ENCODE measurements at regions not wholly inside any gene's neighbourhood (a gene's known extent, or its start where the extent isn't known, plus 50 kb on each side); places are given as distances from the start of the nearest gene placed in this dataset.
"Not testable (repeated sequence)": the region's sequence is repeated elsewhere in the genome, so short reads cannot be mapped to it uniquely, and the experiment has no call there.

DNA sequence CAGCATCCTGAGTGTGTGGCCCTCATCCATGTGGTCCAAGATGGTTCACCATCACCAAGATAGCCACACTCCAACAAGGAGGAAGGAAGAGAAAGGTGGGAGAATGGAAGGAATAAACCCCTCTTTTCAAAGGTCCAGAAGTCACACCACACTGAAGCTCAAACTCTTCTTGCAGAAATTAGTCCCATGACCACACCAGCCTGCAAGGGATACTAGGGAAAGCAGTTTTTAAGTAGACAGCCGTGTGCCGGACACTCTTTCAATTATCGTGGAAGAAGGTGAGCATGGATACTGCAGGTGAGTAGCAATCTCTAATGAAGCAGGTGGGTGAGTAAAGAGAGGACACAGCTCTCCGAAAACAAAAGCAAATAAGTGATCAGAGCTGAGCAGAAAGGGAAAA, 191.7 kb upstream of the IRF2BP2 start:
- not testable (repeated sequence) for H3K27ac ChIP-seq, H3K4me3 ChIP-seq
- peak; percentile 11 for DNase-seq (ENCODE audit: low spot score)

DNA sequence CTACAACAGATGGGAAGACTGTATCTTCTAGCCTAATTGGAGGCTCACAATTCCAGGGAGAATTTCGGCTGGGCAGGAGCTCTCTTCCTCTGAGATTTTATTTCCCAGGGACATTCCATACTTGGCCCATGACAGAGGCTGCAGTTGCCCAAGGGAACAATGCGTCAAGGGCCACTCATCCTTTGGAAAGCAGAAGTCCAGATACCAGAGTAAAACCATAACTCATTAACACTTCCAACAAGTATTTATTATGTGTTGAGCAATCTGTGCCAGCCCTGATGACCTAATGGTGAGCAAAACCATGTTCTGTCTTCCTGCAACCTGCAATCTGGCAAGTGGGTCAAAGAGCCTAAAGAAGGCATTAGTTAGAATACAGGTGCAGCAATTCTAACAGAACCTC, 191.2 kb upstream of the IRF2BP2 start:
- not testable (repeated sequence) for DNase-seq (ENCODE audit: low spot score); H3K27ac ChIP-seq; H3K4me3 ChIP-seq

DNA sequence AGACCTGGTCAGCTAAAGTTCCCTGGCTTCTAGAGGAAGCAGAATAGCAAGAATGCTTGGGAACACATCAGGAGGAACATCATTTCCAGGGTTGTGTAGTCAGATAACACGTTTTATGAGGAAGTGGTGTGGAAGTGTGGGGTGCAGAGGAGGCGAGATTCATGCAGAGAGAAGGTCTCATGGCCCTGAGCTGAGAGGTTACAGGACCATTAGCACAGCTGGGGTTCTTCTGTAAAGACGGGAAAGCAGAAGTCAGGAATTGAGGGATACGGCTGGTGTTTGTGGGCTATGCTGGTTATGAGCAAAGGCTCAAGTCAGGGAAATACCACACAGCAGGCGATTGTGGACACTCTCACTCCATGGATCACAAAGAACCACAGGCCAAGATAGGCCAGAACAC, 190.6 kb upstream of the IRF2BP2 start:
- H3K27ac ChIP-seq, result not testable (repeated sequence)

DNA sequence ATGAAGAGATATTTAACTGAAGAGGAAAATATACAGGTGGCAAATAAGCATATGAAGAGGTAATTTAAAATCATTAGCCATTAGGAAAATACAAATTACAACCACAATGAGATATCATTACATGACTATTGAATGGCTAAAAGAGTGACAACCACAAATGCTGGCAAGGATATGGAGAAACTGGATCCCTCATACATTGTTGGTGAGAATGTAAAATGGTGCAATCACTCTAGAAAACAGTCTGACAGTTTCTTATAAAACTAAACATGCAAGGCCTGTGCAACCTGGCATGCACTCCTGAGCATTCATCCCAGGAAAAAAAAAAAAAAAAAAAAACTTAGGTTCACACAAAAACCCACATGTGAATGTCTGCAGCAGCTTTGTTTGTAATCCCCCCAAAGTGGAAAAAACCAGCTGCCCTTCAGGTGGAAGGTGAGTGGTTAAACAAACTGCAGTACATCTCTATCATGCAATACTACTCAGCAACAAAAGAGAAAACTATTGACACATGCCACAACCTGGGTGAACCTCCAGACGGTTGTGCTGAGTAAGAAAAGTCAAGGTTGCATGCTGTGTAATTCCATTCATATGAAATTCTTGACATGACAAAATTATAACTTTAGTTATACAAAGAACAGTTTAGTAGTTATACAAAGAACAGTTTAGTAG, 189.2 kb upstream of the IRF2BP2 start:
- H3K27ac ChIP-seq; H3K4me3 ChIP-seq; DNase-seq (ENCODE audit: low spot score): not testable (repeated sequence)

More for the DNA sequence above, 190.6 kb upstream of the IRF2BP2 start:
- not testable (repeated sequence) for H3K4me3 ChIP-seq; DNase-seq (ENCODE audit: low spot score)

DNA sequence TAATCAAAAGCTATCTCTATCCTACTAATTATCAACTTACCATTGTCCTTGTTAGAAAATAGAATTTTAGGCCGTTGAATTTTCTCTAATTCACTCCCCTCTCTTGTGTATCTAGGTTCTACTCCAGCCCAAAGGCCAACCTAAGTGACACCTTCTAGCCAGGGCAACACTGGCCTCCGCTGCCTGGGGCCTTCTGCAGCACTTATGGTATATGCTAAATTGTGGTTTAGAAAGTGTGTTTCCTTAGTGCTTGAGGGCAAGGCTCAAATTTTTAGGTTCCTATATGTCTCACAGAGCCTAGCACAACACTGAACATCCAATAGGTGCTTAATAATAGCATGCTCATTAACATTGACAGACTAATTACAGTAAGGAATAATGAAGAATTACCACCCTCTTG, 187.2 kb upstream of the IRF2BP2 start:
- not testable (repeated sequence) for DNase-seq (ENCODE audit: low spot score); H3K4me3 ChIP-seq; H3K27ac ChIP-seq

DNA sequence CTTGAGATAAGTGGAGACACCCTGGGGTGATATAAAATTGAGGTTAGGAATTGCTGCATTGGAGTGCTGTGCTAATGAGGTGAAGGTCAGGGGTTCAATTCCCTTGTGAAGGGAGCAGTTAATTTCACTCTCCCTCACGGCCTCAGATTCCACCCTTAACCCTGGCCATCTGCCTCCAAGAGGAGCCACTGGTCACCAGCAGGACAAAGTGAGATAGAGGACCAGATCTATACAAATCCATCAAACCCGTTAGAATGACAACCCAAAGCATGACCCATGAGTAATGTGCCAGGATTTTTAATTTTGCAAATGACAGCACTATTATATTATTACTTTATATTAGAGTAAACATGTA, 186.4 kb upstream of the IRF2BP2 start:
- not testable (repeated sequence) for DNase-seq (ENCODE audit: low spot score); H3K27ac ChIP-seq; H3K4me3 ChIP-seq

DNA sequence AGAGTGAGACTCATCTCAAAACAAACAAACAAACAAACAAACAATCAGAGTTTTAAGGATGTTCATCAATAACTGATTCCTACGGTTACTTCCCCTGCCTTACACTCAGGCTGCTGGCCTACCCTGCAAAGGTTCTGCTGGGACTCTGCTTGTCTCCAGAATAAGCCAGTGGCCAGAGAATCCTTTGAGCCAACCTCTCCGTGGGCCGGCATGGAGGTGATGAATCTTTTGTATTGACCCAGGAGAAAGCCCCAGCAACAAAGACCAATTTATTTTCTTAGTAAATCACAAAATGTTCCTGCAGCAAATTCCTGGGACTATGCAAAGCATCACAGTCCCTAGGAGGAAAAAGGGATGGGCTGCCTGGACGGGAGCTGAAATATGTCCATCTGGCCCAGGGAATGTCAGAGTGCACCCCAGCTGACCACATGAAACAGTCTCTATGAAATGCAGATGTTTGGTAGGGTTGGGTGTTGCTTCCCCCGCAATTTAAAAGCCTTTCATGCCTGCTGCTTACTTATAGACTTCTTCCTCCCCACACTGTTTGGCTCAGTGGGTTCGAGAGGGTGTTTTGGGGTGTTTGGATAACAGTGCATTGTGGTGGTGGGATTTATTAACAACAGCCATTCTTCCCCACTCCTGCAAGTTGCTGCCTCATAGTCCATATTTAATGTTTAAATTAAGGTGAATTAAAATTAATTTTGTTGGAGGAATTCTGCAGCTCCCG, 185.9 kb upstream of the IRF2BP2 start:
- H3K27ac ChIP-seq, H3K4me3 ChIP-seq: not testable (repeated sequence)
- DNase-seq (ENCODE audit: low spot score), result peak; percentile 22

DNA sequence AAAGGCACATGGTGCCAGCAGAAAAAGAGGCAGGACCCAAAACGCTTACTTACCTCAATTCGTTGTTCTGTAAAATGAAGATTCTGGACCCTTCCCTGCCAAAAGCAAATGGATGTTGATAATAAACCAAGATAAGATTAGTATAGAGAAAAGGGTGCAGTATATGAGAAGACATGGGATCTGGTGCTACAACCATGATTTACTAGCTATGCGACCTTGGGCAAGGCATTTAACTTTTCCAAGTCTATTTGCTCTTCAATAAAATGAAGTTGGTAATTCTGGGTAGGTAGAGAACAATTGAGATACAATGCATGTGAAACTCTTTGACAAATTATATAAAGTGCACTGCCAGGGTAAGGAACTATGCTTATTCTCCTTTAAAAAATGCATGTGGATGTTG, 185.0 kb upstream of the IRF2BP2 start:
- not testable (repeated sequence) for H3K27ac ChIP-seq; DNase-seq (ENCODE audit: low spot score); H3K4me3 ChIP-seq

DNA sequence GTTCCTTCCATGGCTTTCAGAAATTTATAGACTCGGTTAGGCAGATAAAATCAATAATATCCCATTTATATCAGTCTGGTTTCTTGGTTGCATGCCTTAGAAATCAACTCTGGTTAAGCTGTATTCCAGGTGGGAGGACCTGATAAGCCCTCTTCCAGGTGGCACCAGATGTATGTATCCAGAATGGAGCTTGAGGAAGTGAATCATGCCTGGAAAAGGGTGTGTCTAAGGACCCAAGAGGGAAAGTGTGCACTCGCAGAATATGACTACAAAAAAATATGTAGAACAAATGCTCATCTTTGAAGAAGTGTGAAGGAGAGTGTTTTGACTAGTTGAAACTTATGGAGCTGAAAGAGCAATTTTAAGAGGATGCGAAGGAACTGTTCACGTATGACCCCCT, 184.5 kb upstream of the IRF2BP2 start:
- DNase-seq (ENCODE audit: low spot score); H3K27ac ChIP-seq; H3K4me3 ChIP-seq: not testable (repeated sequence)

DNA sequence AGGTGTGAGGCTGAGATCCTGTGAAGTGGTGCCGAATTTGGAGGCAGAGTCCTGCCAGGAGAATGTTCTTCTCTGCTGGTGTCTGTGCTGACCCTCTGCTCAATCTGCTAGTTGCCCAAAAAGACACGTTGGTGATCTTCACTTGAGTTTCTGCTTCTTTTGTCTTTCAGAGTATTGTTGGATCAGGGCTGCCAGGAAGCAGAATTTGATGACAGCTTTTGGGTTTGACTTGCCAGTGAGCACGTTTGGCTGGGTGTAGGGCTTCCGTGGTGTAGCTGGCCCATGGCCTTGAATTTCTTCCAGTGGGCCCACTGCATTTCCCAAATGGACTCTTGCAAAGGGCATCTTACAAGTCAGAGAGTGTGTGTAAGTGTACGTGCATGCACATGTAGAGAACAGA, 183.9 kb upstream of the IRF2BP2 start:
- H3K4me3 ChIP-seq; DNase-seq (ENCODE audit: low spot score): not testable (repeated sequence)

DNA sequence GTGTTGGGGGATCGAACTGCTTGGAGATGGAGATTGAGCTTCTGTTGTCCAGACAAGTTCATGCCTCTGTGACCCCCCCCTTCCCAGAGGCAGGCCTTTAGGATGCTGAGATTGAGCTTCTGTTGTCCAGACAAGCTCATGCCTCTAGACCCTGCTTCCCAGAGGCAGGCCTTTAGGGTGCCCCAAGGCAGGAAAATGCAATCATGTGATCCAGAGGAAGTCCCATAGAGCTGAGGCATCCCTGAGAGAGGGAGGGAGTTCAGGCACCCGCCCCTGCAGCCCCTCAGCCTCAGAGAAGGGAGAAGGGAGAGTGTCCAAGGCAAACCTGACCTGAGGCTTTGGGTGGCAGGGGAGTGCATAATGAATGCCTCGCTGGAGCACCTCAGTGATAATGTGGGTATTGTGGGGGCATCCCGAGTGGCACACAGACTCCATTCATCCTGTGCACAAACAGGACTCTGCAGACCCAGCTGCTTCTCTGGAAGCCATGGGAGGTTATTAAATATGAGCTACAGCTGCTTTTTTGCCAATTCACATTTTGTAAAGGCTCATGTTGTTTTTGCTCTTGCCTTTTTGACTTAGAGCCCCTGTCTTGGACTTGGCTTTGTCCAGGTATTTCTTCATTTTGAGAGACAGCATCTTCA, 182.4 kb upstream of the IRF2BP2 start:
- H3K4me3 ChIP-seq; H3K27ac ChIP-seq; DNase-seq (ENCODE audit: low spot score): not testable (repeated sequence)

More for the DNA sequence above, 183.9 kb upstream of the IRF2BP2 start:
- not testable (repeated sequence) for H3K27ac ChIP-seq

DNA sequence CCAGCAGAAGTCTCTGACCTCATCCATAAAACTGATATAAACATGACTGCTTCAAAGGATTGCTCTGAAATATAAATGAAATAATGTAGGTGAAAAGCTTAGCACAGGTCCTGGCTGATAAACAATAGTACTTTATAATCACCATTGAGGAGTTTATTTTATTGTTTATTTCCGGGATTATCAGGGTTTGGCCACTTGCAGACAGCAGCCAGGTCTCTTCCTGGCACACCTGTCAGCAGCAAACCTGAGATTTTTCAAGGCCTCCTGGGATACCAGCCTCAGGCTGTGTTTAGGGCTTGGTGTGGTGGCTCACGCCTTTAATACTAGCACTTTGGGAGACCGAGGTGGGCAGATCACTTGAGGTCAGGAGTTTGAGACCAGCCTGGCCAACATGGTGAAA, 181.6 kb upstream of the IRF2BP2 start:
- not testable (repeated sequence) for H3K27ac ChIP-seq; H3K4me3 ChIP-seq; DNase-seq (ENCODE audit: low spot score)

DNA sequence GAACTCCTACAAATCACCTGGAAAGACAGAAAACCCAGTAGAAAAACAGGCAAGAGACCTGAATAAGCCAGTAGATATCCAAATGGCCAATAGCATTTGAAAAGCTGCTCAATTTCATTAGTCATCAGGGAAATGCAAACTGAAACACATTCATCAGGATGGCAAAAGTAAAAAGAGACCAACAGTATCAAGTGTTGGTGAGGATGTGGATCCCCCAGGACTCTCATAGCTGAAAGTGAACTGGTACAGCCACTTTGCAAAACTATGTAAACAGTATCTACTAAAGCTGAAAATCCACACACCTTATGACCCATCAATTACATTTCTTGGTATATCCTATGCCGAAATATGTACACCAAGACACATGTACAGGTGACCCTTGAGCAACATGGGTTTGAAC, 180.4 kb upstream of the IRF2BP2 start:
- DNase-seq (ENCODE audit: low spot score); H3K4me3 ChIP-seq: not testable (repeated sequence)

DNA sequence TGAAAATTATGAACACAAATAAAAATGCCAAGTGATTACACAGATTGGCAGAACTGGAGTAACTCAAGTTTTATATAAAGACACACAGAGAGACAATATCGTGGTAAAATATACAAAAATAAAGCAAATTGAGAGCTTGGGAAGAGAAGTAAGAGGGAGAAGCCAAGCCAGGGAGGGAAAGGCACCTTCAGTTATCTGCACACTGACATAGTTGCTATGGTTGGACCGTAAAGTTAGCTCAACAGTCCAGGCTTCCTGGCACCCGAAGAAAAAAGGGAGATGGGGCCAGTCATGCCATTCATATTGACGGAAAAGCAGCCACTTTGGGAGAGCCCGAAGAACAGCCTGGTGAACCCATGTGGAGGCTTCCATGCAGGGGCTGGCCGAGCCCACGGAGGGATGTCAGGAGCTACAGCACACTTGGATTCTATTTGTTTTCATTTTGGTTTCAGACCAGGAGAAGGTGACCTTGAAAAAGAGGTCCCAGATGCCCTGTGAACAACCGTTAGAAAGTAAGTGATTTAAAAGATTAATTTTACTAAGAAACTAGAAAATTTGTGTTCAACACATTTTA, 177.1 kb upstream of the IRF2BP2 start:
- not testable (repeated sequence) for H3K4me3 ChIP-seq, H3K27ac ChIP-seq
- DNase-seq (ENCODE audit: low spot score), result peak; percentile 9

More for the DNA sequence above, 180.4 kb upstream of the IRF2BP2 start:
- not testable (repeated sequence) for H3K27ac ChIP-seq

DNA sequence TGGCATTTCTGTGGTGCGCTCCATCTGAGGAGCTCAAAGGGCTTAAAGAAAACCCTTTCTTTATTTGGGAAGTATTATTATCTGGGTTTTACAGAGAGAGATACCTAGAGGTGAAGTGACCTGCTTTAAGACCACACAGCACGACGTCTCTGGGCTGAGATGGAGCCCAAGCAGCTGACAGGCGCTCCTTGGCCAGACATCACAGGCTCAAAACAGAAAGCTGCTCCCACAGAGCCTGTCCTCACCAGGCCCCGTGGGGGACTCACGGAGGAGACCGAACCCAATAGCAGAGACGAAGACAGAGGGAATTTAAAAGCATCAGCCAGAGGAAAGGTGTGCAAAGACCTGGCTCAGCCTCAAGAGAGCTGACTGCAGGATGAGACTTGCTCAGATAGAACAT, 175.9 kb upstream of the IRF2BP2 start:
- H3K27ac ChIP-seq; H3K4me3 ChIP-seq; DNase-seq (ENCODE audit: low spot score): not testable (repeated sequence)

DNA sequence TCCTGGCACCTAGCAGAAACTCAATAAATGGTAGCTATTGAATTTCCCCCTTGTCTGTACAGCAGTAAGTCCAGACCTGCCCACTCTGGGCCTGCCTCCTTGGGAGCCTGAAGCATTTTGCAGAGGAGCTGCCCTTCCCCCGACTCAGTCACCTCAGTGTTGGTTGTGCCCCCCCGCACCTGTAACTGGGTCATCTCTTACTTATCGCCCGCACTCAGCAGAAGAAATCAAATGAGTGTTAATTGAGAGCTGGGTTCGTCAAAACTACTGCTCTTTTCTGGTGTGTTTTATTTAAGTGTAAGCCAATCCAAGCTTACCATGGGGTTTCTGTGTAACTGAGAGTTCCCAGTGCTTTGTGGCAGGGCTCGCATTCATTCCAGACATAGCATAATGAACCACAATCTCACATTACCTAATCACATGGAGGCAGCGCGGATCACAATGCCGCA, 175.5 kb upstream of the IRF2BP2 start:
- not testable (repeated sequence) for H3K4me3 ChIP-seq; H3K27ac ChIP-seq; DNase-seq (ENCODE audit: low spot score)

DNA sequence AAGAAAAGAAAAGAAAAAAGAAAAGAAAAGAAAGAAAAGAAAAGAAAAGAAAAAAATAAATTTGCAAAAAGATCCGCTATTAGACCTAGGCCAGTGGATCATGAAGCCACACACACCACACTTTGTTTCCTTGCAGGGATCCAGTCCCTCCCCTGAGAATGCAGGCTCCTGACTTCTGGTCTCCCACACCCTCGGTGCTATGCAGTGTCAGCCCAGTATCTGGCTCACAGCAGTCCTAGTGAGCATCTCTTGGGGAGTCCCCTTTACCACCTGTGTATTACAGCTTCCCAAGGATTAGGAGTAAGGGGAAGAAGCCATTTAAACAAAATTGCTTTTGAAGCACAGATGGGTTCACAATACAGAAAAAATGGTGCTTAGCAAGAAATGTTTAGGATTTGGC, 174.1 kb upstream of the IRF2BP2 start:
- not testable (repeated sequence) for H3K27ac ChIP-seq; H3K4me3 ChIP-seq; DNase-seq (ENCODE audit: low spot score)
